B cell (primary cell): ENCODE measurements at regions not wholly inside any gene's neighbourhood (a gene's known extent, or its start where the extent isn't known, plus 50 kb on each side); places are given as distances from the start of the nearest gene placed in this dataset.

ENCODE experiments used
- ATAC-seq: fragments of 200-7000 bp; cut with Tn5 transposase; one replicate; pipeline ENCODE4 v1.10.0; 2021; ENCODE audit warnings: low read depth, mild to moderate bottlenecking, moderate number of reproducible peaks, moderate library complexity
- CTCF ChIA-PET: fragments of 350-600 bp; sonication (Branson Sonifier 250); formaldehyde crosslinking; loops from one replicate; lab custom pipeline; 2021; ENCODE audit warnings: antibody characterized with exemption, inconsistent platforms; lab: Charles Lee
- POLR2A ChIA-PET: fragments of 350-600 bp; sonication (Branson Sonifier 250); formaldehyde crosslinking; loops from one replicate; lab custom pipeline; 2021; ENCODE audit warnings: antibody characterized with exemption; lab: Charles Lee
- DNase-seq: peaks from one replicate; pipeline ENCODE4 v3.0.0; 2013
- H2AFZ ChIP-seq: 2 replicates; pipeline ENCODE4 v1.6.1; 2012; ENCODE audit warnings: mild to moderate bottlenecking, low read depth, low read length; ENCODE audit not compliant: insufficient read depth, poor library complexity, severe bottlenecking
- H3K27ac ChIP-seq, 2 donors: 1 replicate in 1 of 2; 2 replicates in 1 of 2; pipeline ENCODE4 v1.5.1; 2012 to 2013; ENCODE audit warnings: low read length in 2 of 2, mild to moderate bottlenecking in 2 of 2, moderate library complexity in 1 of 2
- H3K27me3 ChIP-seq, 4 experiments: fragments of 200-600 bp in 1 of 4; sonication (generic) in 1 of 4; replicated peaks in 1 of 4; 1 replicate in 2 of 4; 2 replicates in 2 of 4; pipeline versions ENCODE4 v1.6.1 to v1.7.0; 2013 to 2016; ENCODE audit warnings: low read length in 3 of 4, mild to moderate bottlenecking in 2 of 4, mixed read lengths in 1 of 4, moderate library complexity in 1 of 4; ENCODE audit not compliant: insufficient read depth in 4 of 4, control insufficient read depth in 3 of 4; ENCODE audit errors: control extremely low read depth in 1 of 4
- H3K36me3 ChIP-seq, 2 experiments: replicated peaks in 1 of 2; 1 replicate in 1 of 2; 2 replicates in 1 of 2; pipeline versions ENCODE4 v1.6.1 to v1.7.1; 2013; ENCODE audit warnings: low read length in 1 of 2; ENCODE audit not compliant: insufficient read depth in 2 of 2, control insufficient read depth in 1 of 2; ENCODE audit errors: control extremely low read depth in 1 of 2, extremely low read depth in 1 of 2
- H3K4me1 ChIP-seq, 2 donors: fragments of 200-600 bp in 1 of 2; sonication (generic) in 1 of 2; 1 replicate in 1 of 2; 2 replicates in 1 of 2; pipeline versions ENCODE4 v1.5.1 to v1.6.1; 2013 to 2017; ENCODE audit warnings: low read length in 2 of 2; ENCODE audit not compliant: control insufficient read depth in 2 of 2, insufficient read depth in 2 of 2
- H3K4me2 ChIP-seq: replicated peaks from 2 replicates; pipeline ENCODE3; 2012; ENCODE audit warnings: mild to moderate bottlenecking, low read depth, low read length; ENCODE audit not compliant: poor library complexity, severe bottlenecking
- H3K4me3 ChIP-seq, 5 experiments: fragments of 200-600 bp in 1 of 5; sonication (generic) in 1 of 5; 1 replicate in 3 of 5; 2 replicates in 2 of 5; pipeline versions ENCODE4 v1.5.1 to v1.7.0; 2011 to 2016; ENCODE audit warnings: low read length in 4 of 5, mild to moderate bottlenecking in 4 of 5, low read depth in 2 of 5, control low read depth in 1 of 5, moderate library complexity in 1 of 5; ENCODE audit not compliant: insufficient read depth in 1 of 5; ENCODE audit errors: control extremely low read depth in 1 of 5, extremely low read depth in 1 of 5
- H3K79me2 ChIP-seq: fragments of 200-600 bp; sonication (generic); one replicate; pipeline ENCODE4 v1.6.0; 2016; ENCODE audit warnings: low read length; ENCODE audit not compliant: control insufficient read depth, insufficient read depth
- H3K9ac ChIP-seq: fragments of 200-600 bp; sonication (generic); 2 replicates; pipeline ENCODE4 v1.6.1; 2017; ENCODE audit warnings: mild to moderate bottlenecking, low read length, moderate library complexity
- H3K9me3 ChIP-seq, 3 donors: one replicate each; pipeline versions ENCODE4 v1.6.1 to v1.7.1; 2013; ENCODE audit warnings: low read length in 2 of 3; ENCODE audit not compliant: control insufficient read depth in 2 of 3, insufficient read depth in 1 of 3; ENCODE audit errors: control extremely low read depth in 1 of 3
- H4K20me1 ChIP-seq: 2 replicates; pipeline ENCODE4 v1.6.0; 2012; ENCODE audit warnings: mild to moderate bottlenecking, low read length; ENCODE audit not compliant: insufficient read depth, control insufficient read depth, poor library complexity, severe bottlenecking
- H3K27ac Mint-ChIP-seq: one replicate; pipeline ENCODE4 v1.8.0; 2021; ENCODE audit warnings: mixed read lengths
- H3K27me3 Mint-ChIP-seq: one replicate; pipeline ENCODE4 v1.8.0; 2021; ENCODE audit warnings: mixed read lengths
- H3K4me1 Mint-ChIP-seq: one replicate; pipeline ENCODE4 v1.8.0; 2021; ENCODE audit warnings: mixed read lengths
- H3K4me3 Mint-ChIP-seq: one replicate; pipeline ENCODE4 v1.8.0; 2021; ENCODE audit warnings: mixed read lengths
- H3K9me3 Mint-ChIP-seq: one replicate; pipeline ENCODE4 v1.8.0; 2022; ENCODE audit warnings: mixed read lengths; ENCODE audit not compliant: insufficient read depth
- CTCF ChIP-seq: fragments of 200-600 bp; IDR thresholded peaks from one replicate; pipeline ENCODE4 v1.8.0; 2022; ENCODE audit warnings: antibody characterized with exemption, mild to moderate bottlenecking
- EZH2 ChIP-seq: IDR thresholded peaks from 2 replicates; pipeline ENCODE4 v1.6.1; 2012; ENCODE audit warnings: borderline replicate concordance, low read depth, mild to moderate bottlenecking, moderate library complexity, low read length; ENCODE audit not compliant: insufficient read depth, poor library complexity, severe bottlenecking
- WGBS: methylation state at CpG from one replicate; pipeline ENCODE4 v1.1.5; 2013; ENCODE audit warnings: missing lambda C conversion rate; ENCODE audit not compliant: insufficient coverage; 5-methylcytosine and 5-hydroxymethylcytosine counted together
- intact Hi-C: fragments of 100-400 bp; cut with micrococcal nuclease; formaldehyde crosslinking; loops from one replicate; pipeline ENCODE4 v1.10.0; 2022

DNA sequence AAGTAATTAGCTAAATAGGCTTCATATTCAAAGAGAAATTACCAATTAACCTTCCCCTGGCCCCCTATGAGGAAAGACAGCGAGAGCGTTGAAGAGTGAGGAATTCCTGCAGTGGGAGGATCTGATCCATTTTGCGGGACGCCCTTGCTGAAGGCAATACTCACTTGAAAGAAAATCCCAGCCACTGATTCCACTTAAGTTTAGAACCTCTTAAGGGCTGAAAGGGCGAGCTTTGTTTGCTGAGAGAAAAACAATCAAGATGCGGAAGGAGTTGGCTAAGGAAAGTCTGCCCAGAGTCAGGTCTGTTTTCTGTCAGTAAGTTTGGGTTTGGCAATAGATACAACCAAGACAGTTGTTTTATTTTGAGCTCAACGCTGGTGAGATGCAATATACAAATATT, 102.8 kb upstream of the GBE1 start:
- H3K27ac ChIP-seq: no peak overlapping the region
- H3K4me3 ChIP-seq: no peak overlapping the region
- Mint-ChIP-seq H3K27ac (no peak overlapping the region), H3K27me3 (peaks cover 9% of the 10 kb centered on the region), H3K4me3 (no peak overlapping the region), H3K9me3 (no peaks in the 10 kb centered on the region), H3K4me1 (no peaks in the 10 kb centered on the region)
- intact Hi-C loops: no loop called here
- H2AFZ ChIP-seq: no peak overlapping the region
- DNase-seq: no peak
- ChIA-PET CTCF (no interaction called here), POLR2A (no interaction called here)
- no peak overlapping the region for H3K4me2 ChIP-seq
- TF ChIP-seq CTCF (no peak), EZH2 (no peak)
- ATAC-seq: no peak
- H3K9me3 ChIP-seq: no peaks in the 10 kb centered on the region
- no peak overlapping the region for H3K9ac ChIP-seq
- no peaks in the 10 kb centered on the region for H4K20me1 ChIP-seq
- 96% methylated on average over 5 of the region's 7 CpGs for WGBS
- H3K79me2 ChIP-seq: no peaks in the 10 kb centered on the region
- no peaks in the 10 kb centered on the region for H3K4me1 ChIP-seq
- H3K27me3 ChIP-seq: no peaks in the 10 kb centered on the region
- H3K36me3 ChIP-seq: no peaks in the 10 kb centered on the region

GRCh38 chr3:81863756-81864155, 102.3 kb upstream of the GBE1 start:
- Histone ChIP-seq H3K9me3 (no peaks in the 10 kb centered on the region), H2AFZ (no peak overlapping the region), H3K9ac (no peak overlapping the region), H3K36me3 (no peaks in the 10 kb centered on the region), H4K20me1 (no peaks in the 10 kb centered on the region), H3K79me2 (no peaks in the 10 kb centered on the region), H3K4me3 (no peak overlapping the region), H3K4me2 (no peak overlapping the region), H3K27ac (no peak overlapping the region), H3K4me1 (no peaks in the 10 kb centered on the region), H3K27me3 (no peaks in the 10 kb centered on the region)
- no peaks in the 10 kb centered on the region for H3K9me3 Mint-ChIP-seq
- H3K4me1 Mint-ChIP-seq: no peaks in the 10 kb centered on the region
- no peak overlapping the region for H3K27ac Mint-ChIP-seq
- ATAC-seq: no peak
- no peak for DNase-seq
- CTCF ChIA-PET: no interaction called here
- intact Hi-C loops: no loop called here
- POLR2A ChIA-PET: no interaction called here
- no CpG with 5 or more reads among the region's 4 CpGs for WGBS
- no peak overlapping the region for H3K4me3 Mint-ChIP-seq
- peaks cover 9% of the 10 kb centered on the region for H3K27me3 Mint-ChIP-seq
- TF ChIP-seq EZH2: no peak
- TF ChIP-seq CTCF: no peak
